ENCODE measurements at regions not wholly inside any gene's neighbourhood (a gene's known extent, or its start where the extent isn't known, plus 50 kb on each side); places are given as distances from the start of the nearest gene placed in this dataset.

GRCh38 chr3:171956705-171957104 is 82.7 kb upstream of the FNDC3B start:
- no peak for FAIRE-seq

GRCh38 chr3:171959532-171960089 is 79.8 kb upstream of the FNDC3B start:
- no peak for FAIRE-seq

GRCh38 chr3:171960159-171960558 is 79.2 kb upstream of the FNDC3B start:
- no peak for FAIRE-seq

GRCh38 chr3:171962137-171962720 is 77.1 kb upstream of the FNDC3B start:
- FAIRE-seq = no peak

GRCh38 chr3:171963546-171963945 is 75.8 kb upstream of the FNDC3B start:
- no peak for FAIRE-seq

- FAIRE-seq = no peak
Observed at GRCh38 chr3:171965067-171965712, 74.2 kb upstream of the FNDC3B start.

GRCh38 chr3:171966533-171967136 is 72.7 kb upstream of the FNDC3B start:
- FAIRE-seq = no peak

- FAIRE-seq = peak; percentile 64
Observed at GRCh38 chr3:171967137-171967783, 72.1 kb upstream of the FNDC3B start.

- no peak for FAIRE-seq
Observed at GRCh38 chr3:171967932-171968678, 71.3 kb upstream of the FNDC3B start.

- no peak for FAIRE-seq
Observed at GRCh38 chr3:171970301-171970788, 69.0 kb upstream of the FNDC3B start.

- no peak for FAIRE-seq
Observed at GRCh38 chr3:171971919-171972514, 67.4 kb upstream of the FNDC3B start.

GRCh38 chr3:171972871-171973348 is 66.5 kb upstream of the FNDC3B start:
- FAIRE-seq = no peak

- FAIRE-seq = no peak
Observed at GRCh38 chr3:171974986-171975837, 64.2 kb upstream of the FNDC3B start.

- FAIRE-seq = no peak
Observed at GRCh38 chr3:171976526-171976925, 62.9 kb upstream of the FNDC3B start.

GRCh38 chr3:171977441-171977840 is 61.9 kb upstream of the FNDC3B start:
- no peak for FAIRE-seq

GRCh38 chr3:171977860-171978259 is 61.5 kb upstream of the FNDC3B start:
- FAIRE-seq = no peak

- no peak for FAIRE-seq
Observed at GRCh38 chr3:171978390-171978789, 61.0 kb upstream of the FNDC3B start.

- FAIRE-seq = no peak
Observed at GRCh38 chr3:171979081-171979480, 60.3 kb upstream of the FNDC3B start.

- no peak for FAIRE-seq
Observed at GRCh38 chr3:171980578-171981270, 58.7 kb upstream of the FNDC3B start.

GRCh38 chr3:171981271-171981605 is 58.1 kb upstream of the FNDC3B start:
- FAIRE-seq = no peak

- no peak for FAIRE-seq
Observed at GRCh38 chr3:171982828-171983227, 56.5 kb upstream of the FNDC3B start.
